H9 (cell line): ENCODE measurements at regions not wholly inside any gene's neighbourhood (a gene's known extent, or its start where the extent isn't known, plus 50 kb on each side); places are given as distances from the start of the nearest gene placed in this dataset.

Source experiments
- DNase-seq: peaks from one replicate; pipeline ENCODE4 v3.0.0-alpha.2; 2017
- H2AFZ ChIP-seq: one replicate; pipeline ENCODE4 v1.6.1; 2013; ENCODE audit warnings: mild to moderate bottlenecking, low read length, control low read depth, moderate library complexity
- H2AK5ac ChIP-seq: 2 replicates; pipeline ENCODE4 v1.6.1; 2013; ENCODE audit warnings: low read length, control low read depth, mixed read lengths; ENCODE audit not compliant: insufficient read length
- H2BK120ac ChIP-seq: one replicate; pipeline ENCODE4 v1.6.1; 2013; ENCODE audit warnings: low read depth, mild to moderate bottlenecking, low read length, control low read depth, inconsistent platforms; ENCODE audit not compliant: poor library complexity, severe bottlenecking
- H2BK12ac ChIP-seq: 2 replicates; pipeline ENCODE4 v1.6.1; 2013; ENCODE audit warnings: low read length, control low read depth, mixed read lengths, low read depth; ENCODE audit not compliant: insufficient read length
- H2BK15ac ChIP-seq: 2 replicates; pipeline ENCODE4 v1.6.1; 2013; ENCODE audit warnings: low read depth, low read length, control low read depth
- H2BK20ac ChIP-seq: one replicate; pipeline ENCODE4 v1.6.1; 2013; ENCODE audit warnings: low read depth, mild to moderate bottlenecking, low read length, control low read depth, inconsistent platforms; ENCODE audit not compliant: poor library complexity, severe bottlenecking
- H2BK5ac ChIP-seq: 2 replicates; pipeline ENCODE4 v1.6.1; 2013; ENCODE audit warnings: low read length, control low read depth, mixed read lengths; ENCODE audit not compliant: insufficient read length
- H3K14ac ChIP-seq: 2 replicates; pipeline ENCODE4 v1.6.1; 2013; ENCODE audit warnings: low read length, control low read depth; ENCODE audit not compliant: insufficient read depth
- H3K18ac ChIP-seq: 2 replicates; pipeline ENCODE4 v1.6.1; 2013; ENCODE audit warnings: low read depth, mild to moderate bottlenecking, mixed read lengths, low read length, control low read depth; ENCODE audit not compliant: insufficient read length
- H3K23ac ChIP-seq: 2 replicates; pipeline ENCODE4 v1.6.1; 2013; ENCODE audit warnings: low read length, control low read depth, mixed read lengths, low read depth; ENCODE audit not compliant: insufficient read length
- H3K23me2 ChIP-seq: 2 replicates; pipeline ENCODE4 v1.6.1; 2013; ENCODE audit warnings: low read depth, mild to moderate bottlenecking, mixed read lengths, low read length, control low read depth; ENCODE audit not compliant: insufficient read length, poor library complexity, severe bottlenecking
- H3K27ac ChIP-seq: 2 replicates; pipeline ENCODE4 v1.5.1; 2013; ENCODE audit warnings: low read length, control low read depth, mixed read lengths, low read depth; ENCODE audit not compliant: insufficient read length
- H3K27me3 ChIP-seq: 2 replicates; pipeline ENCODE4 v1.6.1; 2013; ENCODE audit warnings: low read length, control low read depth, inconsistent platforms; ENCODE audit not compliant: insufficient read depth
- H3K4ac ChIP-seq: 2 replicates; pipeline ENCODE4 v1.6.1; 2013; ENCODE audit warnings: low read depth, mild to moderate bottlenecking, control low read depth, inconsistent platforms, low read length, moderate library complexity
- H3K4me1 ChIP-seq: 2 replicates; pipeline ENCODE4 v1.6.1; 2013; ENCODE audit warnings: low read length, control low read depth, inconsistent platforms; ENCODE audit not compliant: insufficient read depth
- H3K4me2 ChIP-seq: 2 replicates; pipeline ENCODE4 v1.6.1; 2013; ENCODE audit warnings: low read length, control low read depth, mixed read lengths; ENCODE audit not compliant: insufficient read length, insufficient read depth
- H3K56ac ChIP-seq: 2 replicates; pipeline ENCODE4 v1.6.1; 2013; ENCODE audit warnings: low read depth, mild to moderate bottlenecking, mixed read lengths, low read length, control low read depth; ENCODE audit not compliant: insufficient read length
- H3K79me1 ChIP-seq: 2 replicates; pipeline ENCODE4 v1.6.1; 2013; ENCODE audit warnings: low read depth, mild to moderate bottlenecking, moderate library complexity, low read length, control low read depth, inconsistent platforms; ENCODE audit not compliant: insufficient read depth, poor library complexity, severe bottlenecking
- H3K79me2 ChIP-seq: 2 replicates; pipeline ENCODE4 v1.6.1; 2013; ENCODE audit warnings: low read length, control low read depth, inconsistent platforms; ENCODE audit not compliant: insufficient read depth
- H3K9ac ChIP-seq: 2 replicates; pipeline ENCODE4 v1.6.1; 2013; ENCODE audit warnings: low read length, control low read depth, mixed read lengths; ENCODE audit not compliant: insufficient read length; ENCODE audit errors: extremely low read depth
- H3K9me3 ChIP-seq: one replicate; pipeline ENCODE4 v1.6.1; 2013; ENCODE audit warnings: low read depth, low read length, inconsistent platforms; ENCODE audit not compliant: control insufficient read depth
- H3T11ph ChIP-seq: one replicate; pipeline ENCODE4 v1.6.1; 2013; ENCODE audit warnings: mild to moderate bottlenecking, low read length, control low read depth, inconsistent platforms
- H4K20me1 ChIP-seq: one replicate; pipeline ENCODE4 v1.6.1; 2013; ENCODE audit not compliant: control insufficient read depth, insufficient read length, insufficient read depth
- H4K5ac ChIP-seq: 2 replicates; pipeline ENCODE4 v1.6.1; 2013; ENCODE audit warnings: low read depth, mild to moderate bottlenecking, mixed read lengths, low read length, control low read depth; ENCODE audit not compliant: insufficient read length
- H4K8ac ChIP-seq: replicated peaks from 2 replicates; pipeline ENCODE4 v1.6.1; 2013; ENCODE audit warnings: low read length, control low read depth, mixed read lengths, low read depth; ENCODE audit not compliant: insufficient read length
- H4K91ac ChIP-seq: 2 replicates; pipeline ENCODE4 v1.6.1; 2013; ENCODE audit warnings: low read depth, mild to moderate bottlenecking, moderate library complexity, mixed read lengths, low read length, control low read depth; ENCODE audit not compliant: insufficient read length
- H3K27ac Mint-ChIP-seq, 3 experiments: 2 replicates in 2 of 3; 3 replicates in 1 of 3; pipeline ENCODE4 v1.8.0; 2020 to 2021; ENCODE audit warnings: mixed read lengths in 3 of 3, mild to moderate bottlenecking in 1 of 3, moderate library complexity in 1 of 3
- H3K27me3 Mint-ChIP-seq: 2 replicates; pipeline ENCODE4 v1.8.0; 2021; ENCODE audit warnings: low read depth, mild to moderate bottlenecking, moderate library complexity, mixed read lengths
- H3K36me3 Mint-ChIP-seq, 3 experiments: 2 replicates in 2 of 3; 3 replicates in 1 of 3; pipeline ENCODE4 v1.8.0; 2020 to 2021; ENCODE audit warnings: low read depth in 3 of 3, mixed read lengths in 3 of 3; ENCODE audit not compliant: insufficient read depth in 1 of 3
- H3K4me1 Mint-ChIP-seq, 2 experiments: 2 replicates each; pipeline ENCODE4 v1.8.0; 2020; ENCODE audit warnings: mixed read lengths in 2 of 2
- H3K4me3 Mint-ChIP-seq, 2 experiments: 2 replicates in 1 of 2; 3 replicates in 1 of 2; pipeline ENCODE4 v1.8.0; 2020 to 2021; ENCODE audit warnings: mild to moderate bottlenecking in 2 of 2, mixed read lengths in 2 of 2, moderate library complexity in 1 of 2
- H3K9me3 Mint-ChIP-seq, 2 experiments: 2 replicates in 1 of 2; 3 replicates in 1 of 2; pipeline ENCODE4 v1.8.0; 2020; ENCODE audit warnings: mild to moderate bottlenecking in 2 of 2, mixed read lengths in 2 of 2, moderate library complexity in 1 of 2
- WGBS: extraction: QIAGEN DNeasy Blood & Tissue Kit; methylation state at CpG from one replicate; pipeline ENCODE4 v1.1.7; 2013; ENCODE audit warnings: missing lambda C conversion rate, low lambda C conversion rate, mixed read lengths; ENCODE audit not compliant: insufficient read length; ENCODE audit errors: extremely low coverage; 5-methylcytosine and 5-hydroxymethylcytosine counted together
- TF ChIP-seq, protein P1 (sequence below): fragments of 200-600 bp; sonication (generic); conservative IDR thresholded peaks from 3 replicates; pipeline ENCODE4 v1.8.0; 2021; ENCODE audit warnings: antibody characterized with exemption, mild to moderate bottlenecking

DNA sequence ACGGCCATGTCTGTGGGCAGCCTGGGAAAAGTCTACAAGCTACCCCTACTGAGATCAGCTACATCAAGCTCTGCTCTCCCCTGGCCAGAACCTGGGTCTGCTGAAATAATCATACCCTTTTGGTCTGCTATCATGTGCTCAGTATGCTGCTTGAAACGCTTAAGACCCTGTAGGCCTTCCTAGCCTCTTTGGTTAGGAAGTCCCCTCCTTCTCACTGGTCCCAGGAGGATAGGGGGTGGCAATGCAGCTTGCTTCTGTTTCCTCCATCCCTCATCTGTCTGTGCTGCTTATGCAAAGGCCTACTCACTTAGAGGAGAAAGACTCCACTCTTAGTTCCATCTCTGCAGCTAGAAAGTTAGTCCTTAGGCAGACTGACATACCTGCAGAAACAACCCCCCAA lies 118.2 kb upstream of the RASGRP1 start:
- Histone ChIP-seq H2BK5ac (no peak overlapping the region), H3K23me2 (no peaks in the 10 kb centered on the region), H3K4me2 (no peak overlapping the region), H3K27me3 (no peaks in the 10 kb centered on the region), H2BK120ac (no peak overlapping the region), H4K8ac (no peak overlapping the region), H3K4me1 (no peaks in the 10 kb centered on the region), H3K56ac (no peak overlapping the region), H2BK15ac (no peak overlapping the region), H4K5ac (no peak overlapping the region), H2BK20ac (no peak overlapping the region), H2BK12ac (no peak overlapping the region), H2AFZ (no peak overlapping the region), H2AK5ac (no peak overlapping the region), H3K4ac (no peak overlapping the region), H3K9me3 (no peaks in the 10 kb centered on the region), H4K20me1 (no peaks in the 10 kb centered on the region), H3T11ph (no peak overlapping the region), H3K79me1 (no peaks in the 10 kb centered on the region), H3K9ac (no peak overlapping the region), H3K14ac (no peak overlapping the region), H3K27ac (no peak overlapping the region), H3K79me2 (no peaks in the 10 kb centered on the region), H3K18ac (no peak overlapping the region), H4K91ac (no peak overlapping the region), H3K23ac (no peak overlapping the region)
- Mint-ChIP-seq H3K4me1 (peaks cover 4 to 8% of the 10 kb centered on the region in 2 experiments; a peak in 3 of 4 replicates), H3K36me3 (peaks cover 0 to 4% (median 0%) of the 10 kb centered on the region in 3 experiments; a peak in 2 of 7 replicates), H3K27ac (no peak overlapping the region), H3K4me3 (no peak overlapping the region), H3K27me3 (no peaks in the 10 kb centered on the region; the same call in 1 of the 2 replicates), H3K9me3 (no peaks in the 10 kb centered on the region; a peak in 1 of 5 replicates)
- TF ChIP-seq, protein P1, sequence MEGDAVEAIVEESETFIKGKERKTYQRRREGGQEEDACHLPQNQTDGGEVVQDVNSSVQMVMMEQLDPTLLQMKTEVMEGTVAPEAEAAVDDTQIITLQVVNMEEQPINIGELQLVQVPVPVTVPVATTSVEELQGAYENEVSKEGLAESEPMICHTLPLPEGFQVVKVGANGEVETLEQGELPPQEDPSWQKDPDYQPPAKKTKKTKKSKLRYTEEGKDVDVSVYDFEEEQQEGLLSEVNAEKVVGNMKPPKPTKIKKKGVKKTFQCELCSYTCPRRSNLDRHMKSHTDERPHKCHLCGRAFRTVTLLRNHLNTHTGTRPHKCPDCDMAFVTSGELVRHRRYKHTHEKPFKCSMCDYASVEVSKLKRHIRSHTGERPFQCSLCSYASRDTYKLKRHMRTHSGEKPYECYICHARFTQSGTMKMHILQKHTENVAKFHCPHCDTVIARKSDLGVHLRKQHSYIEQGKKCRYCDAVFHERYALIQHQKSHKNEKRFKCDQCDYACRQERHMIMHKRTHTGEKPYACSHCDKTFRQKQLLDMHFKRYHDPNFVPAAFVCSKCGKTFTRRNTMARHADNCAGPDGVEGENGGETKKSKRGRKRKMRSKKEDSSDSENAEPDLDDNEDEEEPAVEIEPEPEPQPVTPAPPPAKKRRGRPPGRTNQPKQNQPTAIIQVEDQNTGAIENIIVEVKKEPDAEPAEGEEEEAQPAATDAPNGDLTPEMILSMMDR = no peak
- no CpG with 5 or more reads among the region's 2 CpGs for WGBS
- DNase-seq = no peak
